ENCODE measurements at regions not wholly inside any gene's neighbourhood (a gene's known extent, or its start where the extent isn't known, plus 50 kb on each side); places are given as distances from the start of the nearest gene placed in this dataset.

- TF ChIP-seq CTCF (conservative IDR thresholded peaks at IDR 0.05; ENCODE audit: low read depth in 2 of 2) (no peak), EZH2 (IDR thresholded peaks at IDR 0.05; ENCODE audit: low read depth, unreplicated experiment) (no peak), EZH2phosphoT487 (IDR thresholded peaks at IDR 0.05; ENCODE audit: unreplicated experiment) (no peak), REST (IDR thresholded peaks at IDR 0.05; ENCODE audit: unreplicated experiment) (no peak), JUNB (IDR thresholded peaks at IDR 0.05; ENCODE audit: unreplicated experiment) (no peak), CREB1 (CRISPR knock-in tag; IDR thresholded peaks at IDR 0.05; ENCODE audit: low read depth) (no peak), POLR2AphosphoS5 (IDR thresholded peaks at IDR 0.05; ENCODE audit: low read depth) (no peak), ETS1 (IDR thresholded peaks at IDR 0.05) (no peak), NANOG (IDR thresholded peaks at IDR 0.05; ENCODE audit: borderline replicate concordance) (no peak), ZNF462 (CRISPR knock-in tag; IDR thresholded peaks at IDR 0.05) (no peak), ZNF331 (CRISPR knock-in tag; IDR thresholded peaks at IDR 0.05; ENCODE audit: low read depth) (no peak)
Measured at GRCh38 chr2:42947809-42948600, 155.6 kb upstream of the HAAO start.

Data from GM23338 (cell line).